Gastrocnemius medialis (tissue), 4 donors: ENCODE measurements at regions not wholly inside any gene's neighbourhood (a gene's known extent, or its start where the extent isn't known, plus 50 kb on each side); places are given as distances from the start of the nearest gene placed in this dataset.

Source experiments
- CTCF ChIP-seq, 5 experiments: fragments of 450-650 bp in 3 of 5; fragments of 200-600 bp in 2 of 5; sonication (generic) in 2 of 5; IDR thresholded peaks in 4 of 5; conservative IDR thresholded peaks in 1 of 5; 1 replicate in 4 of 5; 2 replicates in 1 of 5; pipeline ENCODE4 v1.5.1; 2016 to 2019; ENCODE audit warnings: antibody characterized with exemption in 5 of 5, mild to moderate bottlenecking in 3 of 5, moderate library complexity in 3 of 5
- POLR2A ChIP-seq, 2 donors: fragments of 450-650 bp; IDR thresholded peaks; one replicate each; pipeline ENCODE4 v1.6.1; 2017; ENCODE audit warnings: antibody characterized with exemption in 2 of 2, mild to moderate bottlenecking in 2 of 2, moderate library complexity in 2 of 2

- TF ChIP-seq CTCF (IDR thresholded peaks at IDR 0.05 in 4 of 5, conservative IDR thresholded peaks at IDR 0.05 in 1 of 5): no peak
- no peak for TF ChIP-seq POLR2A (IDR thresholded peaks at IDR 0.05)
These were observed 452.8 kb downstream of the RFPL4B start for GRCh38 chr6:112799889-112800288.
